Panc1 (cell line): ENCODE measurements at regions not wholly inside any gene's neighbourhood (a gene's known extent, or its start where the extent isn't known, plus 50 kb on each side); places are given as distances from the start of the nearest gene placed in this dataset.

ENCODE experiments used
- ATAC-seq: fragments of 200-7000 bp; cut with Tn5 transposase; 2 replicates; pipeline ENCODE4 v1.9.1; 2020; ENCODE audit warnings: mild to moderate bottlenecking, moderate library complexity
- BruUV-seq: library from RNA; stranded (reverse); fragments of 400-500 nt; replicated peaks from 2 replicates; lab custom pipeline; 2021; lab: Mats Ljungman, UMichigan
- CTCF ChIA-PET: fragments of 300-600 bp; sonication (Branson Sonifier 250); formaldehyde crosslinking; loops from one replicate; lab custom pipeline; 2022; ENCODE audit warnings: antibody characterized with exemption; lab: Charles Lee
- POLR2A ChIA-PET: fragments of 300-600 bp; sonication (Branson Sonifier 250); formaldehyde crosslinking; loops from one replicate; lab custom pipeline; 2022; ENCODE audit warnings: antibody characterized with exemption; lab: Charles Lee
- DNase-seq: peaks from one replicate; pipeline ENCODE4 v3.0.0-alpha.2; 2010; ENCODE audit warnings: low read depth, low spot score
- H3K27ac ChIP-seq: 2 replicates; pipeline ENCODE4 v1.5.1; 2011; ENCODE audit warnings: mild to moderate bottlenecking, low read length, inconsistent platforms
- H3K27me3 ChIP-seq: fragments of 200-500 bp; sonication (Bioruptor generic); 2 replicates; pipeline ENCODE4 v1.6.0; 2014; ENCODE audit warnings: low read length, inconsistent platforms; ENCODE audit not compliant: control insufficient read depth, insufficient read depth
- H3K36me3 ChIP-seq: fragments of 200-500 bp; sonication (Bioruptor generic); 2 replicates; pipeline ENCODE4 v1.5.1; 2014; ENCODE audit warnings: inconsistent platforms, mild to moderate bottlenecking, low read length, moderate library complexity; ENCODE audit not compliant: control insufficient read depth, insufficient read depth
- H3K4me1 ChIP-seq: 2 replicates; pipeline ENCODE4 v1.5.1; 2011; ENCODE audit warnings: inconsistent platforms, mild to moderate bottlenecking, low read length, moderate library complexity; ENCODE audit not compliant: control insufficient read depth, insufficient read depth
- H3K4me3 ChIP-seq, 2 experiments: 2 replicates each; pipeline ENCODE4 v1.5.1; 2011 to 2012; ENCODE audit warnings: low read depth in 2 of 2, low read length in 2 of 2, mild to moderate bottlenecking in 2 of 2, inconsistent platforms in 1 of 2, moderate library complexity in 1 of 2
- H3K9me3 ChIP-seq: fragments of 200-500 bp; sonication (Bioruptor generic); 2 replicates; pipeline ENCODE4 v1.5.1; 2014; ENCODE audit warnings: low read depth, mild to moderate bottlenecking, inconsistent platforms, low read length, moderate library complexity; ENCODE audit not compliant: control insufficient read depth, insufficient read depth
- POLR2AphosphoS5 ChIP-seq: IDR thresholded peaks from 2 replicates; pipeline ENCODE4 v1.6.1; 2012; ENCODE audit warnings: mild to moderate bottlenecking, low read depth, low read length, moderate library complexity
- SIN3A ChIP-seq: IDR thresholded peaks from 2 replicates; pipeline ENCODE4 v1.6.1; 2012; ENCODE audit warnings: low read depth, mild to moderate bottlenecking, low read length, moderate library complexity, borderline replicate concordance; ENCODE audit not compliant: insufficient read depth
- TCF7L2 ChIP-seq: IDR thresholded peaks from 2 replicates; pipeline ENCODE4 v1.6.1; 2011; ENCODE audit warnings: mild to moderate bottlenecking, low read depth, low read length, inconsistent platforms
- in situ Hi-C: cut with HindIII; loops from 2 replicates; pipeline ENCODE4 v1.10.0; 2016; ENCODE audit warnings: low sequenced_read_pairs, low pct_unique_long_range_greater_than_20kb
- intact Hi-C: fragments of 100-400 bp; cut with micrococcal nuclease; formaldehyde crosslinking; loops from one replicate; pipeline ENCODE4 v1.10.0; 2022; ENCODE audit not compliant: unreplicated experiment
- TF ChIP-seq, protein P1 (sequence below): fragments of 450-650 bp; IDR thresholded peaks from 2 replicates; pipeline ENCODE4 v1.5.1; 2017; ENCODE audit warnings: mild to moderate bottlenecking
- TF ChIP-seq, protein P2 (sequence below), 2 experiments: IDR thresholded peaks; 2 replicates each; pipeline ENCODE4 v1.6.1; 2011 to 2012; ENCODE audit warnings: low read depth in 2 of 2, control low read depth in 1 of 2, low read length in 1 of 2, mild to moderate bottlenecking in 1 of 2, moderate library complexity in 1 of 2; ENCODE audit not compliant: insufficient read depth in 1 of 2

DNA sequence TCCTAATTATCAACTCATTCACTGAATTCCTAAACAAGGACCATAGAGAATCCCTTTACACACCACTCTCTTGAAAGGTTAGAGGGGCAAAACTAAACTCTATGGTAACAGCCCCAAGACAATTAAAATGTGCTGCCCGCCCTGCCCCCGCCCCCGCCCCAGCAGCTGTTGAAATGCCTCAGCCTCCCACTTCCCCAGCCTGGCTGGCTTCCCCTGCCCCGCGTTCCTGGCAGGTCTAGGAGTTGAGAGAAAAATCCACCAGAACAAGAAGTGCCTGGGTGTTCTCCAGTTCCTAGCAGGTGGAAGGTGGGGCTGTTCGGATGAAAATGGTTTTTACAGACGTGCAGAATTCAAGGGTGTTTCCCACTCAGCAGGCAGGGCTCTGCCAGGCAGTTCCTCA, 109.5 kb upstream of the ZEB1 start:
- in situ Hi-C loops: no loop called here

DNA sequence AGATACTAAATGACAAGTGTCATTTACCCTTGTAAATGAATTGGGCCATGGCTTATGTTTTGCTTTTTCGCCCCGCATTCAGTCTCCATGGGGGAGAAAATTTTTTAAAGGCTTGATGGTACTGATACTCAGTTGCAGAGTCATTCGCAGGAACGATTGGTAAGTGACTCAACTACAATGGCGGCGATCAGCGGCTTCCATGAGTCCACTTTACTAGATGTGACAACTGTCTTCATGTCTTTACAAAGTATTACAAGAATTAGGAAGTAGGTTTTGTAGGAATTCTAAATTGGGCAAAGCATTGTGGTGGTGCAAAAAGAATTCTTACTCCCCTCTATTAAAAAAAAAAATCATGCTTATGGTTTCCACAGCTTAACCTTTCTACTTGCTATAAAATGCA, 108.8 kb upstream of the ZEB1 start:
- ChIA-PET CTCF (no interaction called here), POLR2A (no interaction called here)
- Histone ChIP-seq H3K4me1 (no peaks in the 10 kb centered on the region), H3K36me3 (no peaks in the 10 kb centered on the region), H3K27ac (no peak overlapping the region), H3K4me3 (no peak overlapping the region), H3K9me3 (no peaks in the 10 kb centered on the region), H3K27me3 (no peaks in the 10 kb centered on the region)
- in situ Hi-C loops: no loop called here
- ATAC-seq (no peak), DNase-seq (no peak)
- intact Hi-C loops: no loop called here
- BruUV-seq: no TSS peak
- no peak for TF ChIP-seq TCF7L2

More for the DNA sequence above, 109.5 kb upstream of the ZEB1 start:
- DNase-seq (no peak), ATAC-seq (no peak)
- Histone ChIP-seq H3K9me3 (no peaks in the 10 kb centered on the region), H3K36me3 (no peaks in the 10 kb centered on the region), H3K27me3 (no peaks in the 10 kb centered on the region), H3K27ac (no peak overlapping the region), H3K4me3 (no peak overlapping the region), H3K4me1 (no peaks in the 10 kb centered on the region)
- intact Hi-C loops: no loop called here
- TF ChIP-seq, protein P1, sequence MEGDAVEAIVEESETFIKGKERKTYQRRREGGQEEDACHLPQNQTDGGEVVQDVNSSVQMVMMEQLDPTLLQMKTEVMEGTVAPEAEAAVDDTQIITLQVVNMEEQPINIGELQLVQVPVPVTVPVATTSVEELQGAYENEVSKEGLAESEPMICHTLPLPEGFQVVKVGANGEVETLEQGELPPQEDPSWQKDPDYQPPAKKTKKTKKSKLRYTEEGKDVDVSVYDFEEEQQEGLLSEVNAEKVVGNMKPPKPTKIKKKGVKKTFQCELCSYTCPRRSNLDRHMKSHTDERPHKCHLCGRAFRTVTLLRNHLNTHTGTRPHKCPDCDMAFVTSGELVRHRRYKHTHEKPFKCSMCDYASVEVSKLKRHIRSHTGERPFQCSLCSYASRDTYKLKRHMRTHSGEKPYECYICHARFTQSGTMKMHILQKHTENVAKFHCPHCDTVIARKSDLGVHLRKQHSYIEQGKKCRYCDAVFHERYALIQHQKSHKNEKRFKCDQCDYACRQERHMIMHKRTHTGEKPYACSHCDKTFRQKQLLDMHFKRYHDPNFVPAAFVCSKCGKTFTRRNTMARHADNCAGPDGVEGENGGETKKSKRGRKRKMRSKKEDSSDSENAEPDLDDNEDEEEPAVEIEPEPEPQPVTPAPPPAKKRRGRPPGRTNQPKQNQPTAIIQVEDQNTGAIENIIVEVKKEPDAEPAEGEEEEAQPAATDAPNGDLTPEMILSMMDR: no peak
- TF ChIP-seq TCF7L2 (no peak), SIN3A (no peak), POLR2AphosphoS5 (no peak)
- TF ChIP-seq, protein P2, sequence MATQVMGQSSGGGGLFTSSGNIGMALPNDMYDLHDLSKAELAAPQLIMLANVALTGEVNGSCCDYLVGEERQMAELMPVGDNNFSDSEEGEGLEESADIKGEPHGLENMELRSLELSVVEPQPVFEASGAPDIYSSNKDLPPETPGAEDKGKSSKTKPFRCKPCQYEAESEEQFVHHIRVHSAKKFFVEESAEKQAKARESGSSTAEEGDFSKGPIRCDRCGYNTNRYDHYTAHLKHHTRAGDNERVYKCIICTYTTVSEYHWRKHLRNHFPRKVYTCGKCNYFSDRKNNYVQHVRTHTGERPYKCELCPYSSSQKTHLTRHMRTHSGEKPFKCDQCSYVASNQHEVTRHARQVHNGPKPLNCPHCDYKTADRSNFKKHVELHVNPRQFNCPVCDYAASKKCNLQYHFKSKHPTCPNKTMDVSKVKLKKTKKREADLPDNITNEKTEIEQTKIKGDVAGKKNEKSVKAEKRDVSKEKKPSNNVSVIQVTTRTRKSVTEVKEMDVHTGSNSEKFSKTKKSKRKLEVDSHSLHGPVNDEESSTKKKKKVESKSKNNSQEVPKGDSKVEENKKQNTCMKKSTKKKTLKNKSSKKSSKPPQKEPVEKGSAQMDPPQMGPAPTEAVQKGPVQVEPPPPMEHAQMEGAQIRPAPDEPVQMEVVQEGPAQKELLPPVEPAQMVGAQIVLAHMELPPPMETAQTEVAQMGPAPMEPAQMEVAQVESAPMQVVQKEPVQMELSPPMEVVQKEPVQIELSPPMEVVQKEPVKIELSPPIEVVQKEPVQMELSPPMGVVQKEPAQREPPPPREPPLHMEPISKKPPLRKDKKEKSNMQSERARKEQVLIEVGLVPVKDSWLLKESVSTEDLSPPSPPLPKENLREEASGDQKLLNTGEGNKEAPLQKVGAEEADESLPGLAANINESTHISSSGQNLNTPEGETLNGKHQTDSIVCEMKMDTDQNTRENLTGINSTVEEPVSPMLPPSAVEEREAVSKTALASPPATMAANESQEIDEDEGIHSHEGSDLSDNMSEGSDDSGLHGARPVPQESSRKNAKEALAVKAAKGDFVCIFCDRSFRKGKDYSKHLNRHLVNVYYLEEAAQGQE (IDR thresholded peaks at IDR 0.05; ENCODE audit: insufficient read depth in 1 of 2, low read depth in 2 of 2, low read length in 1 of 2): no peak
- CTCF ChIA-PET: no interaction called here
- no TSS peak for BruUV-seq
- POLR2A ChIA-PET: no interaction called here

DNA sequence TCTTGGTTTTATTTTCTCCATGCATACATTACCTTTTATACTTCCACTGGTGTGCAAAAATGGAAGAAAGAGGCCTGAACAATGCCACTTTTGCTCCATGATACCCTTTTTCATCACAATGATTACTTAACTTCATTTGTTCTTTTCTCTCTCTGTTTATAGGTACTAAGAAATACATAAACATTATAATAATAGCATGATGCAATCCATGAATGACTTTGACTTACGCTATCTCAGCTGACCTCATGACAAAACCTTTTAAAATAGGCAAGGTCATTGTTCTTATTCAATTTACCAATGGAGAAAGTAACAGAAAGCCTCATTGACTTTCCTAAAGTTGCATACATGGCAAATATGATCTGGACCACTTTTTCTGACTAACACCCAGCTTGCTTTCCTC, 105.1 kb upstream of the ZEB1 start:
- intact Hi-C loops: no loop called here
- Histone ChIP-seq H3K27me3 (peaks cover 2% of the 10 kb centered on the region; the same call in 1 of the 2 replicates), H3K36me3 (no peaks in the 10 kb centered on the region), H3K4me3 (no peak overlapping the region), H3K4me1 (no peaks in the 10 kb centered on the region), H3K27ac (no peak overlapping the region), H3K9me3 (no peaks in the 10 kb centered on the region)
- no peak for ATAC-seq
- DNase-seq: no peak
- BruUV-seq: no TSS peak
- ChIA-PET CTCF (no interaction called here), POLR2A (no interaction called here)
- TF ChIP-seq, protein P1: no peak
- TF ChIP-seq, protein P2 (IDR thresholded peaks at IDR 0.05; ENCODE audit: insufficient read depth in 1 of 2, low read depth in 2 of 2, low read length in 1 of 2): no peak
- TF ChIP-seq SIN3A: no peak
- TF ChIP-seq TCF7L2: no peak
- TF ChIP-seq POLR2AphosphoS5: no peak
- in situ Hi-C loops: no loop called here
